ENCODE measurements at regions not wholly inside any gene's neighbourhood (a gene's known extent, or its start where the extent isn't known, plus 50 kb on each side); places are given as distances from the start of the nearest gene placed in this dataset.
A peak's percentile ranks its signal among the peaks of the same experiment; 100 is the strongest.

DNA sequence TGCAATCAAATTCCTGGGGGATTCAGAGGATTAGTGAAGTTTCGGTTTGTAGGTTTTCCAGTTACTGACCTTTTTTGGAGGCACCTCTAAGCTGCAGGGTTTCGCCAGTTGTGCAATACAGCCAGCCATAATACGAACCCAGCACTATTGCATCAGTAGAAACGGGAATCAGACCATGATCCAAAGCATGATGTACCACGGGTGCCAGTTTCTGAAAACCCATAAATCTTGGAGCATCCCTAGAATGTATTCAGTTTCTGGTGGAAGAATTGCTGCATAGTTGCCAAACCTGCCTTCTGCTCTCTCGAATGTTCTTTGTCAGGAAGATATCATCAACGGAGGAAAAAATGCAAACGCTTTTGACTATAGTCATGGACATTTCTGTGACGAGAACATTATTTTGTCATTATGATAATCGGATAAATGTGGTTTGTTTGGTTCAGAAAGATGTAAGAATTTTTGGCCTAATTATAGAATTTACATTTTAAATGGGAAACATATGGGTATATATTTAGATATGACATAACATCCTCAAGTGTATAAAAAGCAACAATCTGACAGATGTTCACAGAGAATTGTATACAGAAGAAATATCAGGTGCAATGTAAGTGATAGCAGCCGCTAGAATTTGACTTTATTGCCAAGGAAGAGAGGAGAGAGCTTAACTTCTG lies 186.2 kb upstream of the PRKCQ start:
- TF ChIP-seq POLR2A (IDR thresholded peaks at IDR 0.05): no peak
- TF ChIP-seq EP300 (IDR thresholded peaks at IDR 0.05): peak in 1 of 2 donors; percentile 62
- no peaks in the 10 kb centered on the region for H3K36me3 ChIP-seq
- H3K27ac ChIP-seq: no peak overlapping the region
- peaks cover 0 to 4% (median 2%) of the 10 kb centered on the region in 4 donors for H3K4me1 ChIP-seq
- no peaks in the 10 kb centered on the region for H3K27me3 ChIP-seq
- WGBS, 2 donors: 48 to 53% methylated on average over 11 of the region's 11 CpGs
- H3K9me3 ChIP-seq: peaks cover 0 to 19% (median under 1%) of the 10 kb centered on the region in 4 donors
- no peak overlapping the region for H3K4me3 ChIP-seq
- DNase-seq (ENCODE audit: low spot score in 2 of 2): peak in 1 of 2 donors; percentile 47

DNA sequence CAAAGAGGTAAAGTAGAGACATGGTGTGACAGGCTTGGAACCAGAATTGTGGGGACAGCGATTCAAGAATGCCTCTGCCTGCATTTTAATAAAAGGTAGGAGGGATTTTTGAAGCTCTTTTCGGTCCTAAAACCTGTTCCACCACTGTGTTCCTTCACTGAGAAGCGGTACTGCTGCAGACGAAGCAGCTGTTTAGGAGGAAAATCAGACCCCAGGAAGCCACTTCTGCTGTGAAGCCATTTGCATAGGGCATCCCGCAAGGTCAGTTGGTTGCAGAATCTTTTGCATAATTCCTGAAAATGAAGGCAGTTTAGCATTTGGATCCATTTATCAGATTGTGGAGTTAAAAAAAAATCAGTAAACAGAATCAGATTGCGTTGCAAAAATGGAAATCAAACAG lies 183.3 kb upstream of the PRKCQ start:
- WGBS, 2 donors: 70% methylated on average over 6 of the region's 6 CpGs
- H3K4me1 ChIP-seq: peaks cover 0 to 3% (median 0%) of the 10 kb centered on the region in 4 donors
- no peak for DNase-seq (ENCODE audit: low spot score in 2 of 2)
- no peak for TF ChIP-seq EP300 (IDR thresholded peaks at IDR 0.05)
- TF ChIP-seq, protein P1, sequence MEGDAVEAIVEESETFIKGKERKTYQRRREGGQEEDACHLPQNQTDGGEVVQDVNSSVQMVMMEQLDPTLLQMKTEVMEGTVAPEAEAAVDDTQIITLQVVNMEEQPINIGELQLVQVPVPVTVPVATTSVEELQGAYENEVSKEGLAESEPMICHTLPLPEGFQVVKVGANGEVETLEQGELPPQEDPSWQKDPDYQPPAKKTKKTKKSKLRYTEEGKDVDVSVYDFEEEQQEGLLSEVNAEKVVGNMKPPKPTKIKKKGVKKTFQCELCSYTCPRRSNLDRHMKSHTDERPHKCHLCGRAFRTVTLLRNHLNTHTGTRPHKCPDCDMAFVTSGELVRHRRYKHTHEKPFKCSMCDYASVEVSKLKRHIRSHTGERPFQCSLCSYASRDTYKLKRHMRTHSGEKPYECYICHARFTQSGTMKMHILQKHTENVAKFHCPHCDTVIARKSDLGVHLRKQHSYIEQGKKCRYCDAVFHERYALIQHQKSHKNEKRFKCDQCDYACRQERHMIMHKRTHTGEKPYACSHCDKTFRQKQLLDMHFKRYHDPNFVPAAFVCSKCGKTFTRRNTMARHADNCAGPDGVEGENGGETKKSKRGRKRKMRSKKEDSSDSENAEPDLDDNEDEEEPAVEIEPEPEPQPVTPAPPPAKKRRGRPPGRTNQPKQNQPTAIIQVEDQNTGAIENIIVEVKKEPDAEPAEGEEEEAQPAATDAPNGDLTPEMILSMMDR (IDR thresholded peaks at IDR 0.05): no peak
- TF ChIP-seq POLR2A (IDR thresholded peaks at IDR 0.05): no peak
- H3K9me3 ChIP-seq: peaks cover 0 to 23% (median 3%) of the 10 kb centered on the region in 4 donors
- no peaks in the 10 kb centered on the region for H3K27me3 ChIP-seq
- no peaks in the 10 kb centered on the region for H3K36me3 ChIP-seq
- H3K27ac ChIP-seq: no peak overlapping the region
- H3K4me3 ChIP-seq: no peak overlapping the region

DNA sequence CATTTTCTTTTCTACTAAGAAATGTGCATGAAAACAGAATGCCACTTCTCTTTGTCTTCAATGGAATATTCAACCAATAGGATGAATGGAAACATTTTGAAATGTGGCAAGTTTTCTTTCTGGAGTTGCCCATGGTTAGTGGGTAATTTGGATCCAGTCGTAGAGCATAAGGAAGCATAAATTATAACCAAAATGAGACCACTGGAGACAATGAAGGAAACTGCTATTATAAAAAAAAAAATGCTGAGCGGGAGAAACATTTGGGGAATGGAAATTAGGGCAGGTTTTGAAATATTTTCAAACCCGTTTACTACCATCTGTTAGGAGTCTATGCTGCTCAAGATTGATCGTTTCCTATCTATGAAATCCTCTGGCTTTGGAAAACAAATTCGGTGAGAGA lies 182.9 kb upstream of the PRKCQ start:
- TF ChIP-seq POLR2A (IDR thresholded peaks at IDR 0.05): no peak
- TF ChIP-seq EP300 (IDR thresholded peaks at IDR 0.05): no peak
- TF ChIP-seq, protein P1 (IDR thresholded peaks at IDR 0.05): no peak
- WGBS, 2 donors: 54 to 77% methylated on average over 5 of the region's 5 CpGs
- H3K9me3 ChIP-seq: peaks cover 0 to 23% (median 3%) of the 10 kb centered on the region in 4 donors

DNA sequence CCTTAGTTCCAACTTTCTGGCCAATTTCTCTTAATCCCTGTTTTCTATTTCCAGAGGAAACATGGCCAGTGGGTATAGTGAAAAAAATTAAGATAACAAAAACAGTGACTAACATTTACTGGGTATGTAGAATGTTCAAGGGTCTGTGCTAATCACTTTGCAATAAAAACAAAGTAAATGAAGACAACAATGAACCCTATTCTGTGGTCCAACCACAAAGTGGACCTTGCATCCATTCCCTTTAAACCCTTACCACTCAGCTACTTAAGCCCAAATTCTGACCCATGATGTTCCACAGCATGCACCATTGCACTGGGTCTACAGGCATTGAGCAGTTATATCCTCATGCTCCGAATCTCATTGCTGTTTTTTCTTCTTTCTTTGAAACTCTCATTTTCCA lies 179.9 kb upstream of the PRKCQ start:
- WGBS, 2 donors: 84 to 88% methylated on average over 1 of the region's 1 CpG
- DNase-seq (ENCODE audit: low spot score in 2 of 2): no peak
- Histone ChIP-seq H3K4me1 (peaks cover 0 to 5% (median 0%) of the 10 kb centered on the region in 4 donors), H3K27me3 (no peaks in the 10 kb centered on the region), H3K36me3 (no peaks in the 10 kb centered on the region), H3K27ac (no peak overlapping the region), H3K9me3 (peaks cover 0 to 29% (median 3%) of the 10 kb centered on the region in 4 donors), H3K4me3 (no peak overlapping the region)
- TF ChIP-seq POLR2A (IDR thresholded peaks at IDR 0.05): no peak
- TF ChIP-seq, protein P1 (IDR thresholded peaks at IDR 0.05): no peak
- no peak for TF ChIP-seq EP300 (IDR thresholded peaks at IDR 0.05)

More for the DNA sequence above, 182.9 kb upstream of the PRKCQ start:
- no peaks in the 10 kb centered on the region for H3K27me3 ChIP-seq
- DNase-seq (ENCODE audit: low spot score in 2 of 2): no peak
- no peaks in the 10 kb centered on the region for H3K36me3 ChIP-seq
- no peak overlapping the region for H3K27ac ChIP-seq
- peaks cover 0 to 3% (median 0%) of the 10 kb centered on the region in 4 donors for H3K4me1 ChIP-seq
- no peak overlapping the region for H3K4me3 ChIP-seq

DNA sequence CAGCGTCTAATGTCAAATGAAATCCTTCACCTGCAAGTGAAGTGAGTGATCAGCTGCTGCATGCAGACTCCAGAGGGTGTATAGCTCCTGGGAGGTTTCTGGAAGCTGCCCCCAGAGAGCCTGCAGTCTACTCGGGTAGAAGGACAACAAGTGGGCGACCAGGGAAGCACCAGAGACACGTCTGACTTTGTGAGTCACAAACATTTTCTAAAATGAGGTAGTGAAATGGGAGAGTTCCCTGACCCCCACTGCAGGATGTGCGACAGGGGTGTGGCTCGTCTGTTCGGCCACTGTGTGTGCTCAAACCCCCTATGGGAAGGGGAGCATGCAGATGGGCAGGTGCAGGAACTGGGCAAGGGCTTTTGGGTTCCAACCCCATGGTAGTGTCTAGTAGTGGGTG lies 177.1 kb upstream of the PRKCQ start:
- no peaks in the 10 kb centered on the region for H3K36me3 ChIP-seq
- 59 to 60% methylated on average over 7 of the region's 7 CpGs for WGBS, 2 donors

More for the DNA sequence above, 177.1 kb upstream of the PRKCQ start:
- TF ChIP-seq EP300 (IDR thresholded peaks at IDR 0.05) (no peak), POLR2A (IDR thresholded peaks at IDR 0.05) (no peak)
- TF ChIP-seq, protein P1 (IDR thresholded peaks at IDR 0.05): no peak
- DNase-seq (ENCODE audit: low spot score in 2 of 2): no peak
- H3K27me3 ChIP-seq: no peaks in the 10 kb centered on the region
- peaks cover 0 to 29% (median 3%) of the 10 kb centered on the region in 4 donors for H3K9me3 ChIP-seq
- no peak overlapping the region for H3K27ac ChIP-seq
- no peak overlapping the region for H3K4me3 ChIP-seq
- H3K4me1 ChIP-seq: peaks cover 0 to 5% (median 0%) of the 10 kb centered on the region in 4 donors
